GM19463 (cell line): ENCODE measurements at regions not wholly inside any gene's neighbourhood (a gene's known extent, or its start where the extent isn't known, plus 50 kb on each side); places are given as distances from the start of the nearest gene placed in this dataset.

Experiments
- ATAC-seq: cut with Tn5 transposase; IDR thresholded peaks from one replicate; pipeline ENCODE4 v1.9.1; 2021; ENCODE audit warnings: mild to moderate bottlenecking, moderate library complexity; ENCODE audit not compliant: unreplicated experiment

DNA sequence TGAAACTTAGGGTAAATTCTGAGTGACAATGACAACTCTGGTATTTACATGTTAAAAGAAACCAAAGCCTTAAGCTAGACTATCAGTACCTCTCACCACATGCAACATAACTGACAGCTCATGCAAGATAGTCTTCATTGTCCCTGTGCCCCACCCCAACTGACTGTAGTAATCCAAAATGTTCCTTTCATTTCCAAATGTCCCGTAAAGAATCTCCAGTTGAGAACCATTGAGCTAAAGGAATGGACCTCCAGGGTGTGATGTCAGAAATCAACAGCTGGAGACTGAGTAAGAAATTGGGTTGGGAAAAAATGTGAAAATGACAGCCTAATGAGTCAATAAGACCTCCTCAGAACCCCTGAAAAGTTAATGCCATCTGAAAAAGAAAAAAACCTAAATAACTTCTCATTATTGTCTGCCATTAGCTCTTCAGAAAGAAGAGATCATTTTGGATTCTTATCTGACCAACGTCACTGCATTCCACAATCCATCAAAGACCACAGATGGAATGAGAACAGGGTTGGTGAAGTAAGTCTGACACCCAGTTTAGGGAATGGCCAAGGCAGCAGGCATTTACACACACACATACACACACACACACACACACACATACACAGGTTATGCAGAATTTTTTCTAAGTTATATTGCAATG, 51.7 kb upstream of the ACVR2A start:
- no peak for ATAC-seq

DNA sequence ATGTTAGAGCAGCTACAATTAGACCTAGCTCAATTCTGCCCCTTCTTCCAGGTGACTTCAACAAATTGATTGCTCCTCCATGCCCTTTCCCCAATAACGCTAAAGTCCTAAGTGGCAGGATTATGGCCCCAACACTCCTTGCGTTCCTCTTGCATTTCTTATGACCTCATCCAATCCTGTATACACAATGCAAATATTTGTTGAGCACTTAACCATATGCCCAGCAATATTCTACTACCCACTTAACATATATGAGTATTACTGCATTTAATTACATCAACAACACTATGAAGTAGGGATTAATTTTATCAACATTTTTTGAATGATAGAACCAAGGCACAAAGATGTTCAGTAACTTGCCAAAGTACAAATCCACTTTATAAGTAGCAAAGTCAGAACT, 54.2 kb upstream of the ACVR2A start:
- ATAC-seq: no peak

DNA sequence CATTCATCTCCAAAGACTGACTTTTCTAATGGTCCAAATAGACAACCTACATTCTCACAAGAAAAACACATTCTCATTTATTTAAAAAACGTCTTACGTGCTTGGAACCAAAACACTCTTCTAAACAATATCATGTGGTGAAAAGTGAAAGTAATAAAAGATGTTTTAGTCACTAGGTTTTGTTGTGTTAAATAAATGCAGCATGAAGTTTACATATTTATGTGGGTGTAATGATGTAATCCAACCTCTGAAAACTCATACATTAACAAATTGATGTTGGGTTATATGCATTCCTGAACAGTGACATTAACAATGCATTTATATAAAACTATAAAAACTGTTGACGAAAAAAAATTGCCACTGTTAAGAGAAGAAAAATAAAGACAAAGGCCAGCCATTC, 55.1 kb upstream of the ACVR2A start:
- ATAC-seq: no peak

DNA sequence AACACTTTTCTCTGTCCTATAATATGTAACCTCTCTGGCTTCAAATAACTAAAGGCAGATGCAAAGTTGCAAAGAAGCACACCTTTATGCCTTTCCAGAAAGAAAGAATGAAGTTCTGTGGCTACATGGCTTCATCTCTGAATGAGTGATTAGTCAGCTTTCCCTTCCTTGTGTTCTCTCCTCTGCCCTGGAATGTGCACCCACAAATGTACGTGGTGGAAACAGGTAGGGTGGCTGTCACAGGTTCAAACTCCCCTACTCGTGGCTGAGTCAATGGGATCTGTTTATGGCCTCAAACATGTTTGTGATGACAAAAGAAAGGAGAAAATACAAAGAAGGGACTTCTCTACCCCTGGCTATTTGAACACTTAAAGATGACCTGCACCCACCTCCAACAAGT, 55.5 kb upstream of the ACVR2A start:
- no peak for ATAC-seq

DNA sequence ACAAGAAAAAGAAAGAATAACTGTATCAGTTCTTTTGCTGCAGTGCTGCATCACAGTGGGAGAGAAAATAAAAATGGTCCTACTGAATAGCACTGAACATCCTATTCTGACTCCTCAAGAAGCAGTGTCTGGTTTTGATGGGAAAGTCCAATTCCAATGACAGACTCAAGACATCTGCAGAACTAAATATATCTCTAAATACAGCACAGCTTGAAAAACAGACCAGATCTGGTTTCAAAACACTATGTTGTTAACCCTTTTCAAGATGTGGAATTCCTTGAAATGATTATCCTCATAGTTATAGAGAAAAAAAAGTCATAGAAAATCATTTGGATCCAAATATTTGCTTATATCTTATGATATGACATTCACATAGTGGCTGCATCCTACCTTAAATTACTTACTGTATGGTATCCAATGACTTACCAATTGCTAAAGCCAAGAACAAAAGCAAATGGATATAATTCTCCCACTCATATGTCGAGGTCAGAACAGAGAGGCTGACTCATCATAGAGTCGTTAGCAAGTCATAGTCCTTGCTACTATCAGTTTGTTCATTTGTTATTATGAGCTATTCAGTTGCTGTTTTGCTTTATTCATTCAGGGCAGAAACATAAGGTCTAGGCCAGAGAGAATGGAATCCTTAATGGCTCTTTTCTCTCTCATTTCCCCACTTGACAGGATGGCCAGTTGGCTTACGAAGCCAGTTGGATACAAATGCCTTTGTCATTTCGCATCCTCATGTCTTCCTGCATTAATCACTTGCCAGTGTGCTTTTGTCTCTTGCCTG, 62.5 kb upstream of the ACVR2A start:
- ATAC-seq: no peak

DNA sequence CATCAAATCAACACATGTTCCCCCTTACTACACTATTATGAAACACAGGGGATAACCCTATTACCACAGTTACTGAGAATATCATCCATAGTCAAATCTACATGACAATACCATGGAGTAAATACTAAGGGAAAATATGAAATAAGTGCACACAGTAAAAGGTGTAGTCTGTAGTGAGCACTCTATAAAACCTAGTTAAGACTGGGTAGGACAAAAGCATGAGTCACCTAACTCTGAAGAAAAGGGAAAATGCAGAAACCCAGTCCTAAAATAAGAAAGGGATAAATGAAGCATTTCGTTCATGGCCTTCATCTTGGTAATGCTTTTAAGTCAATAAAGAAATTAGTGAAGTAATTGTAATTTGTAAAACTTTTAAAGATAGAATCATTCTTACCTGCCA, 65.4 kb upstream of the ACVR2A start:
- ATAC-seq: no peak

DNA sequence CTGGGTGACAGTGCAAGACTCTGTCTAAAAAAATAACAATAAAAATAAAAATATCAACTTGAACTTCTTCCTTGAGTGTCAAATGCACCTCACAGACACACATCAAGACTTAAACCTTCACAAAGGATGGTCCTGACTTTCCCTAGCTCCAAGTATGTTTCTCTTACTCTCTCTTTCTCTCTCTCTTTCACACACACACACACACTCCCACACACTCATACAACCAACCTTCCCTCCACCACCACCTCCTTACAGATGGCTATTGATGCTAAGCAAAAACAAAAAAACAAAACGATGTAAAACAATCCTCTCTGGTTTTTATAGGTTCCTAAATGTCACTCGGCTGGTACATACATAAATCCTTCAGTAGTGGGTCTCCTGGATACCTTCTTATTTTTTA, 67.4 kb upstream of the ACVR2A start:
- ATAC-seq: no peak

DNA sequence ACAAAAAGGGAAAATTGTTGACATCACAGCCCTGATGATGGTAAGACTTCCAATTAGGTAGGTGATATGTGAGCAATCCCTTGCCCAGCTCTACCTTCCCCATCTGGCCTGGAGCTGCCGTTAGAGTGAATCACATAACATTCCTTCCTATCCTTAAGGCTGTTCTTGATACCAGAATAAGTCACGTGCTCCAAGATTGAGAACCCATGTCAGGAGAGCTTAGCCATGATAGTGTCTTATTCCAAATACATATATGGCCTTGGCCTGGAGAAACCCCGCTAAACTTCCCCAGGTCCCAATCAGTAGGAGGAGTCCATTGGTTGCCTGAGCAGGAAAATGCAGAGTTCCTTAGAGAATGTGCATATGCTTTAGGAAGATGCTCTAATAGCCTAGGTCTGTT, 70.0 kb upstream of the ACVR2A start:
- ATAC-seq: no peak

DNA sequence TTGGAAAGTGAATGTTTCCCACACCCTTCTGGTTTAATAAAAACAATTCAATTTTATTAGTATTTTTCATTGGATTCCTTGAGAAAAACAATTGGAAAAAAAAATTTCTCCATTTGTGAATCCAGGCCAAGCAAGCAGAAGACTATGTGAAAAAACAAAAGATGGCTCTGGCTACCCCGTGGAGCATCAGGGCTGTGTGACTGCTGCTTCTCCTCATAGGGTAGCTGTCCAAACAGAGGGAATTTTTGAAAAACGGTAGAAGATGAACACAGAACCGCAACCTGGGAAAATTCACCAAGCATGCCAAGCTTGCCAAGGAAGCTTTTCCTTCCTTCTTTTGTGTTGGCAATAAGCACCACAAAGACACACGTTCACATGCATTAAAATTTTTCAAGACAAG, 71.3 kb upstream of the ACVR2A start:
- ATAC-seq: no peak

DNA sequence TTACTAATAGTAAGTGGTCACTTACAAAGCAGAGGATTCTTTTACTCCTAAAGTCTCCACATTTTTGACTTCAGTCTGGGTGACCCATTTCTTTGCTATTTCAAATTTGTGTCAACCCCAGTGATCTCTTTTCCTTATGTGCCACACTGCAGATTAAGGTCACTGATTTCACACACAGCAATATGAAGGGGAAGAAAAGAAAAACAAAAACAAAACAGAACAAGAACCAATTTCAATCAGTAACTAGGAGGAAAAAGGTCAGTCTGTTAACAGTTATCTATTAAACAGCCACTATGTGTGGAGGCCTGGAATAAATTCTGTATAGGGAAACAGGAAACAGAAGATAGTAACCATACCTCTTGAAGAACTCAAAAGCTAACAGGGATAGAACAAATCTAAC, 72.0 kb upstream of the ACVR2A start:
- ATAC-seq: no peak

DNA sequence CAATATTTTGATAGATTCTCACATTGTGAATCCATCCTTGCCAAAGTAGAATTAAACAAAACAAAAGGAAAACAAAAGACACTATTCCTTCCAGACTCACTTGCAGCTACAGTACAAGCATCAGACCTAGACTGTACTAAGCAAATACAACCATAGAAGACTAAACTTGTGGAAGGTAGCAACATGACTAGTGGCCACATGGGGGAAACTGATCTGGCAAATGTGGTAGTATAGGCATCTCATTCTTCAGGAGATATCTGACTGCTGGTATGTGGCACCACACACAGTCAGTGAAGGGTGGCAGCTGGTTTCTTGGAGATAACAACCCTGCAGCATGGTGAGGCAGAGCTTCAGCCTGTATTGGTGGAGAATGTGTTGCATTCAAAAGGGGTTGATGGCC, 81.0 kb upstream of the ACVR2A start:
- ATAC-seq: no peak

DNA sequence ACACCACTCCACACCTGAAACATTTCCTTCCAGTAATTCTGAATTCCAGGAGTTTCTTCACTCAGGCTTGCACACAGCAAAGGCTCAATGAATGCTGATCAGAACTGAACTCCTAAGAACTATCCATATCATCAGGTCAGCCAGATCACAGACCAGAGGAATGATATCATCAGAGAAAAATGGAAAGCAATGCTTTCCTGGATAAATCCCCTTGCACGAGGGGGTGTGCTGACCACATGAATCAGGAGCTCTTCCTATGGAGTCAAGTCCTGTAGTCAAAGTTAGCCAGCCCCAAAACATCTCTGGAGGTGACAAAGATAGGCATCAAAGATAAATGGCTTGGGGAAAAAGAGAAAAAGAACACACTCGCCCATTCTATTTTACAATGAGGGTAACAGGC, 83.8 kb upstream of the ACVR2A start:
- no peak for ATAC-seq

DNA sequence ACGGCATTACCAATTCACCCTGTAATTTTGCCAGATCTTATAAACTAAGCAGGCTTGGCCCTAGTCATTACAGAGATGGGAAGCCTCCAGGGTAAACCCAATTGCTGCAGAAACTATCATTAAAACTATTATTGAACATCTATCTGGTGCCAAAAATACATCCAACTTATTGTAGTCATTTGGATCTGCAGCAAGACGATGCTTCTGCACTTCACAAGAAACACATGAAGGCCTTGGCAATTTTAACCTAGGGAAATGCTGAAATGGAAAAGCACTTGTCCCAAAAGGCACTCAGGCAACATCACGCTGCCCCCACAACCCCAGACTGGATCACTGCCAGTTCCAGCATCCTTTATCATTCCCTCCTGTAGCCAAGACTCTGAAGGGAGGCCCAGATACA, 85.3 kb upstream of the ACVR2A start:
- no peak for ATAC-seq

DNA sequence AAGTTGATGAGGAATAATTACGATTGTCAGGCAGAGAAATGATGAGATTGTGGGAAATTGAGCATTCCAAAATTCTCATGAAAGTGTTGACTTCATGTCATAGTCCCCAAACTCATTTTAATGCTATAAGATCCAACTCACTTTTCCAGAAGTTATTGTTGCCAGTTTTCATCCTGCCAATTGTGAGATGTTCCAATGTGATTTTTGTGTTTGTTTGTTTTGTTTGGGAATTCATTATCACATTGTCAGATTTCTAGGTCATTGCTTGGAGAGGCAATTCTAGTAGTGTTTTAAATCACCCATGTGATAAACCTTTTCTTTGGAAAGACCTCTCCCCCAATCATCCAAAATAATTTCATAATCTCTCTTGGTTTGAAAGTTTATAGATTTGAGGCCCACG, 86.0 kb upstream of the ACVR2A start:
- no peak for ATAC-seq

DNA sequence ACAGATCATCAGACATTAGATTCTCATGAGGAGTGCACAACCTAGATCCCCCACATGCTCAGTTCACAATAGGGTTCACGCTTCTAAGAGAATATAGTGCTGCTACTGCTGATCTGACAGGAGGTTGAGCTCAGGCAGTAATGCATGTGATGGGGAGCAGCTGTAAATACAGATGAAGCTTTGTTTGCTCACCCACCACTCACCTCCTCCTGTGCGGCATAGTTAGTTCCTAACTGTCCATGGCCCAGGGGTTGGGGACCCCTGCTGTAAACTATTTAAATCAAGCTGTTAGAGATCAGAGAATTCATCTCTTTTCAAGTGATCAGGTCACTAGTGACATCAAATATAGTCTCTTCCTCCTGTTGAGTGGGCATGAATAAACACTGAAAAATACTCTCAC, 88.8 kb upstream of the ACVR2A start:
- ATAC-seq: no peak

DNA sequence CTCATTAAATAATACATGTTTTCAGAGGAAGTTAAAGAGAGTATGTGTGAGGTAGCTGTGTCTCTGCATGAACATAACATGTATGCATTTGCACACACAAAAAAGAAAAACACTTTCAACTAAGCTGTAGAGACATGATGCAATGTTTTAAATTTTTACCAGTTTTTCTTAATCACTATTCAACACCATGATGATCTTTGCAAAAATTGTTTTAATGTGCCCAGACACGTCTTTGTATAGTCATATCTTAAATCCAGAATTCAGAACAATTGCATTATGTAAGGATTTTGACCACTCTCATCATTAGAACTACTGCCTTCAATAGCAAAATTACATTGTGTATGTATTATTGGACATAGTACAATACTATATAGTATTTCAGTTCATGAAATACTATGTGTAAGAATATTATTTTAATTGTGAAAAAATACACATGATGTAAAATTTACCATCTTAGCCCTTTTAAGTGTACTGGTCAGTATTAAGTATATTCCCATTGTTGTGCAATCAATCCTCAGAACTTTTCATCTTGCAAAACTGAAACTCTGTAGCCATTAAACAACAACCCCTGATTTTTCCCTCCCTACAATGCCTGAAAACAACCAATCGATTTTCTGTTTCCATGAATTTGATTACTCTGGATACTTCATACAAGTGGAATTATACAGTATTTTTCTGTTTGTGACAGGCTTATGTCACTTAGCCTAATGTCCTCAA, 104.5 kb upstream of the ACVR2A start:
- ATAC-seq: no peak

DNA sequence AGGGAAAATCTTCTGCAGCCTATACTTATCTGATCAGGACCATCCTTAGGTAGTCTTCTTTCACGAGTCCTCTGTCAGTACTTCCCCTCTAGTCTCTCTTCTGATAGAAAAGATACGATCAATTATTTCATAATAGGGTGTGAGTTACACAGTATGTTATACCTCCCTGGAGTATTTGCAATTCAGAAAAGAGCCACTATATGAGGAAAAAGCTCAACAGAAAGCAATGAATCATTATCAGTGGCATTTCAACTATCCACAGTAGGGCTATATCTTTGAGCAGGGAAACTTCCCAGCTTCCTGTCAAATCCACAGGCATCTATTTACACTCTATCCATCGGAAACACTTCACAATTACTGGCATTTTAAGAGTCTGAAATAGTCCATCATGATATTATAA, 105.3 kb upstream of the ACVR2A start:
- ATAC-seq: no peak

DNA sequence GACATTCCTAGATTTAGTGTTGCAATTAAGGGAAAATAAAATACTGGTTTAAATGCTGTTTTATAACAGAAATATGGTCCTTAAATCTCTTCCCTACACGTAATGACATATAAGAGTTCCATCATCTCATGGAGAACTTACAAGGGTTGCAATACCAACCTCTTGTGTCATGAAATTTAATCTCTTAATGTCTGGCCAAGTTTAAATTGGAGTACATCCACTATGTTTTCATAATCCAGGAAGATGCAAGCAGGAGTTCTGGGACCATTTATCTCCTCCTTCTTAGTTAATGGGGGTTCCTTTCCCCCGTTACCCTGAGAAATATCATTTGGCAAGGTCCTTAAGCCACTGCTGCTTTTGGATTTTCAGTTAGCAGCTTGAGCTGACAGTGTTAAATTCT, 126.0 kb upstream of the ACVR2A start:
- no peak for ATAC-seq

DNA sequence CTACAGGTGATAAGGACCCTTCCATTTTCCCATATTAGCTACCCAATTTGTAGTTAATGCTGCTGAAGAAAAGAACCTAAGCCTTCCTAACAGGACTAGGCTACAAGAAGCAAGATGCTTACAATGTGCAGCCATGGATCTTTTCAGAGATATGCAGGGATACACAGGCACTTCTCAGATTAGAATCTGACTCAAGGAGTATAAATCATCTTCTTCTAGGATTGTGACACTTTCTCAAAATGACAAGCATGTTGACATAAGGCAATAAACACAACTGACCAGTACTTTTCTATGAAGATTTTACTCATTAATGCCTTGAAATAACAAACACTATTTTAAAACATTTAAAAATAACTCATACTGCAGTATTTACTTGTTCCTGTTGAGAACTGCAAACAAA, 127.9 kb upstream of the ACVR2A start:
- no peak for ATAC-seq

DNA sequence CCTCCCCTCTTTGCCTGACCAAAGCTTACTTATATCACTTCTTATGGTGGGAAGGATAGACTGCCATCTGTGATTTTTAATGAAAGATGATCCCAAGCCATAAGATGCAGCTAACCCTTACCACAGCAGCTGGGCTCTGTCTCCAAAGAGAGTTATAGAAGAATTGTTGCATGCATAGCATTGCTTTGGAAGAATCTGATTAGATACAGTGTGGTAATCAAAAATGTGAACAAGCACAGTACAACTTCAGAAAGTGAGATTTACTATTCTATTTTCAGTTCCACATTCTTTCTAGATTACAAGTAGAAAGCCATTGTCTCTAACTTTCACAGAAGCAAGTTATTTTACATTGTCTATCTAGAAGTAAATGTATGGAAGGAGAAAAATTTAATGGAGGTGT, 129.0 kb upstream of the ACVR2A start:
- no peak for ATAC-seq

DNA sequence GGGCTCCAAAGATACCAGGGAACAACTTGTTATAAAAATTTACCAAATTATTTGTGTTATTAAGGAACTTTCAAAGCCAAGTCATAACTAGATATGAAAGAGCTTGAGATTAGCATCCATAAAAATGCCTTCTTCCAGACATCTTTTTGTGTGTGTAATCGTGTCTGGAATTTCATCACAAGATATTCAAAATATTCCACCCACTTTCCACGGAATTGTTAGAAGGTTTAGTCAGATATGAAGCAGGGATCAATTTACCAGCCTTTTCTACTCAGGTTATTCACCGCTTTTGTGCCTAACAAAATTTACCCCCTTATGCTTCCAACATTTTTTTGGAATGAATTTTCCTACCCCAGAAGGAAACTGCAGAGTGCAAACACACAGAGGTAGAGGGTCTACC, 130.2 kb upstream of the ACVR2A start:
- no peak for ATAC-seq

DNA sequence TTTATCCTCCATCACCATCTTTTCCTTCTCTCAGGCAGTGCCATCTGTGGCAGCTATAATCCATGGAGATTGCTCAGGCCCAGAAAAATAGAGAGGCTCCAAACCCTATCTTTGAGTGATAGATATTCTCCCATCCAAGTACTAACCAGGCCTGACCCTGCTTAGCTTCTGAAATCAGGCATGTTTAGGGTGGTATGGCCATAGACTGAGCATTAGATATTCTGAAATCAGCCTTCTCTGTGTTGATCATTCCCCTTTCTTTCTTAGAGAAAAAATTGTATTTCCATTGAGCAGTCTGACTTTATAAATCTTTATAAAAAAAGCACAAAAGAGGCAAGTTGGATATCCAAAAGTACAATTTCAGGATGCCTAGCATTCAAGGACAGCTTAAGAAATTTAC, 131.5 kb upstream of the ACVR2A start:
- no peak for ATAC-seq
